KMS-11 (cell line): ENCODE measurements at regions not wholly inside any gene's neighbourhood (a gene's known extent, or its start where the extent isn't known, plus 50 kb on each side); places are given as distances from the start of the nearest gene placed in this dataset.

Experiments used
- H2AFZ ChIP-seq: fragments of 200-600 bp; sonication (generic); 2 replicates; pipeline ENCODE4 v1.6.1; 2016; ENCODE audit warnings: antibody characterized with exemption, mixed run types, low read depth
- H3K27ac ChIP-seq: fragments of 200-600 bp; sonication (generic); 2 replicates; pipeline ENCODE4 v1.6.1; 2016; ENCODE audit warnings: mild to moderate bottlenecking, mixed run types
- H3K27me3 ChIP-seq: fragments of 200-600 bp; sonication (generic); 2 replicates; pipeline ENCODE4 v1.6.1; 2017; ENCODE audit warnings: mild to moderate bottlenecking, low read depth, mixed run types, moderate library complexity; ENCODE audit not compliant: insufficient read depth
- H3K36me3 ChIP-seq: fragments of 200-600 bp; sonication (generic); 2 replicates; pipeline ENCODE4 v1.6.1; 2017; ENCODE audit warnings: mild to moderate bottlenecking, mixed run types; ENCODE audit not compliant: insufficient read depth
- H3K4me1 ChIP-seq: fragments of 200-600 bp; sonication (generic); 2 replicates; pipeline ENCODE4 v1.6.1; 2016; ENCODE audit warnings: mild to moderate bottlenecking, low read depth, mixed run types; ENCODE audit not compliant: poor library complexity, severe bottlenecking
- H3K4me2 ChIP-seq: fragments of 200-600 bp; sonication (generic); 2 replicates; pipeline ENCODE4 v1.7.0; 2016; ENCODE audit warnings: mild to moderate bottlenecking, mixed run types
- H3K4me3 ChIP-seq: fragments of 200-600 bp; sonication (generic); IDR thresholded peaks from 2 replicates; pipeline ENCODE4 v1.6.1; 2017; ENCODE audit warnings: low read depth, low read length, mixed read lengths; ENCODE audit not compliant: insufficient read depth
- H3K79me2 ChIP-seq: fragments of 200-600 bp; sonication (generic); 2 replicates; pipeline ENCODE4 v1.6.1; 2016; ENCODE audit warnings: low read depth, mixed run types; ENCODE audit not compliant: insufficient read depth
- H3K9ac ChIP-seq: fragments of 200-600 bp; sonication (generic); 2 replicates; pipeline ENCODE4 v1.6.1; 2016; ENCODE audit warnings: mild to moderate bottlenecking, mixed run types
- H4K20me1 ChIP-seq: fragments of 200-600 bp; sonication (generic); 2 replicates; pipeline ENCODE4 v1.6.1; 2016; ENCODE audit warnings: mild to moderate bottlenecking, mixed run types; ENCODE audit not compliant: insufficient read depth
- CTCF ChIP-seq: fragments of 200-600 bp; sonication (generic); conservative IDR thresholded peaks from 2 replicates; pipeline ENCODE4 v1.6.1; 2017; ENCODE audit warnings: low read depth, mild to moderate bottlenecking, antibody characterized with exemption, low read length, moderate library complexity, mixed read lengths

GRCh38 chr12:78269620-78270019 is 438.9 kb downstream of the NAV3 start:
- no peaks in the 10 kb centered on the region for H3K36me3 ChIP-seq
- no peak overlapping the region for H3K9ac ChIP-seq
- no peak overlapping the region for H3K4me2 ChIP-seq
- no peak overlapping the region for H3K27ac ChIP-seq
- no peaks in the 10 kb centered on the region for H3K4me1 ChIP-seq
- H3K79me2 ChIP-seq: no peaks in the 10 kb centered on the region
- no peak overlapping the region for H3K4me3 ChIP-seq
- no peak overlapping the region for H2AFZ ChIP-seq
- TF ChIP-seq CTCF: no peak
- H4K20me1 ChIP-seq: no peaks in the 10 kb centered on the region
- no peaks in the 10 kb centered on the region for H3K27me3 ChIP-seq

- H3K4me2 ChIP-seq: no peak overlapping the region
- H3K36me3 ChIP-seq: no peaks in the 10 kb centered on the region
- H3K4me3 ChIP-seq: no peak overlapping the region
- no peaks in the 10 kb centered on the region for H3K27me3 ChIP-seq
- H3K9ac ChIP-seq: no peak overlapping the region
- no peak overlapping the region for H2AFZ ChIP-seq
- no peaks in the 10 kb centered on the region for H3K4me1 ChIP-seq
- no peaks in the 10 kb centered on the region for H3K79me2 ChIP-seq
- no peaks in the 10 kb centered on the region for H4K20me1 ChIP-seq
- no peak overlapping the region for H3K27ac ChIP-seq
- no peak for TF ChIP-seq CTCF
Measured at GRCh38 chr12:78271546-78271945, 440.9 kb downstream of the NAV3 start.

GRCh38 chr12:78275886-78276285 is 445.2 kb downstream of the NAV3 start:
- Histone ChIP-seq H3K27ac (no peak overlapping the region), H4K20me1 (no peaks in the 10 kb centered on the region), H3K4me1 (no peaks in the 10 kb centered on the region), H3K4me2 (no peak overlapping the region), H3K27me3 (no peaks in the 10 kb centered on the region), H3K4me3 (no peak overlapping the region), H2AFZ (no peak overlapping the region), H3K36me3 (no peaks in the 10 kb centered on the region), H3K79me2 (no peaks in the 10 kb centered on the region), H3K9ac (no peak overlapping the region)
- TF ChIP-seq CTCF: no peak

- H3K4me3 ChIP-seq: no peak overlapping the region
- no peaks in the 10 kb centered on the region for H3K27me3 ChIP-seq
- no peak overlapping the region for H3K4me2 ChIP-seq
- no peaks in the 10 kb centered on the region for H3K36me3 ChIP-seq
- TF ChIP-seq CTCF: no peak
- no peaks in the 10 kb centered on the region for H4K20me1 ChIP-seq
- no peaks in the 10 kb centered on the region for H3K4me1 ChIP-seq
- no peaks in the 10 kb centered on the region for H3K79me2 ChIP-seq
- no peak overlapping the region for H2AFZ ChIP-seq
- no peak overlapping the region for H3K9ac ChIP-seq
- H3K27ac ChIP-seq: no peak overlapping the region
Measured at GRCh38 chr12:78278706-78279190, 448.1 kb downstream of the NAV3 start.
